ENCODE measurements at regions not wholly inside any gene's neighbourhood (a gene's known extent, or its start where the extent isn't known, plus 50 kb on each side); places are given as distances from the start of the nearest gene placed in this dataset.

GRCh38 chr7:121755286-121755685 lies 117.7 kb upstream of the PTPRZ1 start:
- no peaks in the 10 kb centered on the region for H4K20me1 ChIP-seq (replicated peaks; ENCODE audit: control insufficient read depth, extremely low read depth, insufficient read depth, low read length)
- H3K4me3 ChIP-seq (replicated peaks in 1 of 3; ENCODE audit: insufficient read depth in 1 of 3, low read depth in 1 of 3, low read length in 3 of 3): no peak overlapping the region
- H3K9me3 ChIP-seq (replicated peaks; ENCODE audit: control insufficient read depth, insufficient read depth, low read length): no peaks in the 10 kb centered on the region
- CTCF ChIA-PET: interaction anchor here (4.9 kb wide), 1 partner anchor 239 kb away, joined by 37 read pairs; no protein-coding TSS in a partner anchor
- H3K27ac ChIP-seq (ENCODE audit: insufficient read depth, low read depth, low read length): no peak overlapping the region
- no peak overlapping the region for H3K4me2 ChIP-seq (ENCODE audit: insufficient read depth, low read length)
- no peaks in the 10 kb centered on the region for H3K4me1 ChIP-seq (ENCODE audit: control insufficient read depth, extremely low read depth, insufficient read depth, low read length)
- intact Hi-C loops (cut with micrococcal nuclease) (no loop called here), dilution Hi-C loops (cut with MboI; ENCODE audit: extremely low pct_ligation_motif_present, low sequenced_read_pairs) (no loop called here)
- no peaks in the 10 kb centered on the region for H3K36me3 ChIP-seq (ENCODE audit: control insufficient read depth in 2 of 2, extremely low read depth in 1 of 2, insufficient read depth in 2 of 2, low read length in 2 of 2)
- DNase-seq (ENCODE audit: low read depth, low spot score): no peak
- BruUV-seq (replicated peaks): no TSS peak
- no peaks in the 10 kb centered on the region for H3K79me2 ChIP-seq (ENCODE audit: control insufficient read depth, insufficient read depth, low read length)
- TF ChIP-seq MAX (IDR thresholded peaks at IDR 0.05; ENCODE audit: insufficient read depth, insufficient read length): no peak
- no peak for TF ChIP-seq EZH2 (IDR thresholded peaks at IDR 0.05; ENCODE audit: borderline replicate concordance, low read depth, low read length, severe bottlenecking)
- no peak for TF ChIP-seq JUN (IDR thresholded peaks at IDR 0.05; ENCODE audit: borderline replicate concordance, insufficient read depth, insufficient read length, low read depth)
- TF ChIP-seq FOS (IDR thresholded peaks at IDR 0.05; ENCODE audit: borderline replicate concordance, insufficient read depth, low read length): no peak
- TF ChIP-seq POLR2AphosphoS5 (IDR thresholded peaks at IDR 0.05; ENCODE audit: insufficient read depth, low read depth, low read length): no peak
- no peak for TF ChIP-seq CTCF (IDR thresholded peaks at IDR 0.05; ENCODE audit: extremely low read depth in 1 of 2, insufficient read depth in 1 of 2, low read depth in 1 of 2, low read length in 2 of 2)
- no peaks in the 10 kb centered on the region for H3K27me3 ChIP-seq (ENCODE audit: control insufficient read depth in 2 of 2, insufficient read depth in 2 of 2, low read length in 2 of 2)
- H2AFZ ChIP-seq (ENCODE audit: low read depth, low read length): no peak overlapping the region
- H3K9ac ChIP-seq (replicated peaks; ENCODE audit: extremely low read depth, insufficient read depth, low read length): no peak overlapping the region
- POLR2A ChIA-PET: no interaction called here
- H3K9me1 ChIP-seq (replicated peaks; ENCODE audit: control insufficient read depth, extremely low read depth, insufficient read depth, low read length): no peaks in the 10 kb centered on the region
- FAIRE-seq: no peak
